ENCODE measurements at regions not wholly inside any gene's neighbourhood (a gene's known extent, or its start where the extent isn't known, plus 50 kb on each side); places are given as distances from the start of the nearest gene placed in this dataset.
"Not testable (repeated sequence)": the region's sequence is repeated elsewhere in the genome, so short reads cannot be mapped to it uniquely, and the experiment has no call there.

- no peak for DNase-seq (ENCODE audit: low read depth, low spot score)
These were observed 2604.8 kb upstream of the TPTE start for GRCh38 chr21:7916329-7917303.

- DNase-seq (ENCODE audit: low read depth, low spot score), result no peak
These were observed 2603.7 kb upstream of the TPTE start for GRCh38 chr21:7917729-7918128.

- peak; percentile 21 for DNase-seq (ENCODE audit: low read depth, low spot score)
These were observed 2595.3 kb upstream of the TPTE start for GRCh38 chr21:7925918-7926582.

- not testable (repeated sequence) for DNase-seq (ENCODE audit: low read depth, low spot score)
These were observed 2592.9 kb upstream of the TPTE start for GRCh38 chr21:7928528-7928927.

- not testable (repeated sequence) for DNase-seq (ENCODE audit: low read depth, low spot score)
These were observed 2591.8 kb upstream of the TPTE start for GRCh38 chr21:7929586-7929985.

GRCh38 chr21:7930445-7930844 is 2590.9 kb upstream of the TPTE start:
- DNase-seq (ENCODE audit: low read depth, low spot score), result not testable (repeated sequence)

GRCh38 chr21:7932113-7932512 is 2589.3 kb upstream of the TPTE start:
- DNase-seq (ENCODE audit: low read depth, low spot score), result not testable (repeated sequence)

- not testable (repeated sequence) for DNase-seq (ENCODE audit: low read depth, low spot score)
These were observed 2588.5 kb upstream of the TPTE start for GRCh38 chr21:7932834-7933233.

- no peak for DNase-seq (ENCODE audit: low read depth, low spot score)
These were observed 2587.5 kb upstream of the TPTE start for GRCh38 chr21:7933923-7934322.

- DNase-seq (ENCODE audit: low read depth, low spot score), result not testable (repeated sequence)
These were observed 2584.1 kb upstream of the TPTE start for GRCh38 chr21:7937297-7937696.

- not testable (repeated sequence) for DNase-seq (ENCODE audit: low read depth, low spot score)
These were observed 2583.2 kb upstream of the TPTE start for GRCh38 chr21:7938223-7938622.

GRCh38 chr21:7941432-7941831 is 2580.0 kb upstream of the TPTE start:
- not testable (repeated sequence) for DNase-seq (ENCODE audit: low read depth, low spot score)

- DNase-seq (ENCODE audit: low read depth, low spot score), result not testable (repeated sequence)
These were observed 2579.2 kb upstream of the TPTE start for GRCh38 chr21:7942219-7942618.

GRCh38 chr21:7943534-7943933 is 2577.8 kb upstream of the TPTE start:
- not testable (repeated sequence) for DNase-seq (ENCODE audit: low read depth, low spot score)

GRCh38 chr21:7947422-7947821 is 2574.0 kb upstream of the TPTE start:
- DNase-seq (ENCODE audit: low read depth, low spot score), result no peak

- not testable (repeated sequence) for DNase-seq (ENCODE audit: low read depth, low spot score)
These were observed 2572.7 kb upstream of the TPTE start for GRCh38 chr21:7948727-7949126.

GRCh38 chr21:7949882-7950281 is 2571.5 kb upstream of the TPTE start:
- not testable (repeated sequence) for DNase-seq (ENCODE audit: low read depth, low spot score)

GRCh38 chr21:7951854-7952519 is 2569.4 kb upstream of the TPTE start:
- DNase-seq (ENCODE audit: low read depth, low spot score), result no peak

- DNase-seq (ENCODE audit: low read depth, low spot score), result no peak
These were observed 2568.7 kb upstream of the TPTE start for GRCh38 chr21:7952648-7953047.

- no peak for DNase-seq (ENCODE audit: low read depth, low spot score)
These were observed 2568.3 kb upstream of the TPTE start for GRCh38 chr21:7953058-7953457.

GRCh38 chr21:7955358-7956073 is 2565.9 kb upstream of the TPTE start:
- DNase-seq (ENCODE audit: low read depth, low spot score), result not testable (repeated sequence)
